Right atrium auricular region (tissue), 2 donors: ENCODE measurements at regions not wholly inside any gene's neighbourhood (a gene's known extent, or its start where the extent isn't known, plus 50 kb on each side); places are given as distances from the start of the nearest gene placed in this dataset.

Source experiments
- DNase-seq: peaks from one replicate; pipeline ENCODE4 v3.0.0-alpha.2; 2019; ENCODE audit warnings: low spot score
- H3K27ac ChIP-seq, 2 donors: fragments of 200-600 bp; sonication (generic); 1 replicate in 1 of 2; 2 replicates in 1 of 2; pipeline ENCODE4 v1.5.1; 2016 to 2019
- H3K27me3 ChIP-seq, 2 donors: fragments of 200-600 bp; sonication (generic); one replicate each; pipeline versions ENCODE4 v1.5.1 to v1.6.0; 2017 to 2019
- H3K36me3 ChIP-seq: fragments of 200-600 bp; sonication (generic); one replicate; pipeline ENCODE4 v1.5.1; 2016
- H3K4me1 ChIP-seq, 2 donors: fragments of 200-600 bp; sonication (generic); one replicate each; pipeline versions ENCODE4 v1.5.1 to v1.6.0; 2017 to 2019
- H3K4me3 ChIP-seq, 2 donors: fragments of 200-600 bp; sonication (generic); 1 replicate in 1 of 2; 2 replicates in 1 of 2; pipeline ENCODE4 v1.5.1; 2017 to 2019; ENCODE audit warnings: mild to moderate bottlenecking in 1 of 2, moderate library complexity in 1 of 2
- H3K9me3 ChIP-seq, 2 donors: fragments of 200-600 bp; sonication (generic); one replicate each; pipeline ENCODE4 v1.5.1; 2019
- CTCF ChIP-seq, 2 donors: fragments of 200-600 bp; sonication (generic); IDR thresholded peaks; one replicate each; pipeline ENCODE4 v1.5.1; 2019; ENCODE audit warnings: antibody characterized with exemption in 2 of 2

- peaks cover 0 to 6% of the 10 kb centered on the region in 2 donors for H3K9me3 ChIP-seq
- no peak overlapping the region for H3K27ac ChIP-seq
- no peak overlapping the region for H3K4me3 ChIP-seq
- no peaks in the 10 kb centered on the region for H3K36me3 ChIP-seq
- peaks cover 0 to 8% of the 10 kb centered on the region in 2 donors for H3K4me1 ChIP-seq
- no peak for TF ChIP-seq CTCF (IDR thresholded peaks at IDR 0.05)
- H3K27me3 ChIP-seq, result peaks cover 0 to 14% of the 10 kb centered on the region in 2 donors
- no peak for DNase-seq
Measured at GRCh38 chr7:98472521-98472954, 71.6 kb upstream of the BAIAP2L1 start.

- no peak for TF ChIP-seq CTCF (IDR thresholded peaks at IDR 0.05)
- DNase-seq, result no peak
- Histone ChIP-seq H3K9me3 (peaks cover 0 to 6% of the 10 kb centered on the region in 2 donors), H3K4me1 (peaks cover 0 to 8% of the 10 kb centered on the region in 2 donors), H3K36me3 (no peaks in the 10 kb centered on the region), H3K4me3 (peak overlapping the region in 1 of 2 donors; percentile 30), H3K27me3 (peaks cover 0 to 14% of the 10 kb centered on the region in 2 donors), H3K27ac (no peak overlapping the region)
Measured at GRCh38 chr7:98470485-98471240, 69.8 kb upstream of the BAIAP2L1 start.

- DNase-seq, result no peak
- Histone ChIP-seq H3K9me3 (peaks cover 0 to 6% of the 10 kb centered on the region in 2 donors), H3K27ac (no peak overlapping the region), H3K4me1 (peaks cover 0 to 8% of the 10 kb centered on the region in 2 donors), H3K4me3 (no peak overlapping the region), H3K36me3 (no peaks in the 10 kb centered on the region), H3K27me3 (peaks cover 0 to 14% of the 10 kb centered on the region in 2 donors)
- no peak for TF ChIP-seq CTCF (IDR thresholded peaks at IDR 0.05)
Measured at GRCh38 chr7:98469088-98469487, 68.2 kb upstream of the BAIAP2L1 start.

- no peak for TF ChIP-seq CTCF (IDR thresholded peaks at IDR 0.05)
- no peak for DNase-seq
- Histone ChIP-seq H3K27me3 (peaks cover 0 to 14% of the 10 kb centered on the region in 2 donors), H3K9me3 (peaks cover 0 to 6% of the 10 kb centered on the region in 2 donors), H3K27ac (no peak overlapping the region), H3K4me3 (no peak overlapping the region), H3K4me1 (peaks cover 0 to 8% of the 10 kb centered on the region in 2 donors), H3K36me3 (no peaks in the 10 kb centered on the region)
Measured at GRCh38 chr7:98467570-98468312, 66.9 kb upstream of the BAIAP2L1 start.

- no peak for DNase-seq
- no peak overlapping the region for H3K4me3 ChIP-seq
- no peaks in the 10 kb centered on the region for H3K27me3 ChIP-seq
- H3K9me3 ChIP-seq, result peaks cover 0 to 5% of the 10 kb centered on the region in 2 donors
- no peak for TF ChIP-seq CTCF (IDR thresholded peaks at IDR 0.05)
- H3K4me1 ChIP-seq, result no peaks in the 10 kb centered on the region
- H3K36me3 ChIP-seq, result no peaks in the 10 kb centered on the region
- H3K27ac ChIP-seq, result no peak overlapping the region
Measured at GRCh38 chr7:98465022-98465421, 64.1 kb upstream of the BAIAP2L1 start.
